IMR-90 (cell line): ENCODE measurements at regions not wholly inside any gene's neighbourhood (a gene's known extent, or its start where the extent isn't known, plus 50 kb on each side); places are given as distances from the start of the nearest gene placed in this dataset.

Experiments used
- ATAC-seq: fragments of 200-7000 bp; cut with Tn5 transposase; 2 replicates; pipeline ENCODE4 v1.9.1; 2020; ENCODE audit warnings: low read depth, mild to moderate bottlenecking, moderate library complexity
- BruUV-seq: library from RNA; stranded (reverse); fragments of 400-500 nt; replicated peaks from 2 replicates; lab custom pipeline; 2021; lab: Mats Ljungman, UMichigan
- CTCF ChIA-PET: fragments of 300-600 bp; formaldehyde crosslinking; extraction: SDS; loops from one replicate; lab custom pipeline; 2021; ENCODE audit warnings: antibody characterized with exemption; lab: Yijun Ruan, JAX
- POLR2A ChIA-PET: fragments of 300-600 bp; sonication (Branson Sonifier 250); formaldehyde crosslinking; loops from one replicate; lab custom pipeline; 2022; ENCODE audit warnings: antibody characterized with exemption; ENCODE audit not compliant: unreplicated experiment; lab: Charles Lee
- DNase-seq: peaks from one replicate; pipeline ENCODE4 v3.0.0; 2013
- H2AFZ ChIP-seq: replicated peaks from 2 replicates; pipeline ENCODE3; 2013; ENCODE audit warnings: low read length, mild to moderate bottlenecking; ENCODE audit not compliant: poor library complexity
- H2AK5ac ChIP-seq: 2 replicates; pipeline ENCODE4 v1.6.1; 2013; ENCODE audit warnings: low read depth, low read length, inconsistent platforms
- H2AK9ac ChIP-seq: replicated peaks from 2 replicates; pipeline ENCODE3; 2013; ENCODE audit warnings: mild to moderate bottlenecking, low read depth, low read length, moderate library complexity; ENCODE audit not compliant: poor library complexity
- H2BK120ac ChIP-seq: 2 replicates; pipeline ENCODE4 v1.6.1; 2013; ENCODE audit warnings: low read depth, low read length, inconsistent platforms
- H2BK15ac ChIP-seq: 3 replicates; pipeline ENCODE4 v1.6.1; 2013; ENCODE audit warnings: low read depth, low read length, inconsistent platforms
- H2BK20ac ChIP-seq: 2 replicates; pipeline ENCODE4 v1.6.1; 2013; ENCODE audit warnings: low read depth, mild to moderate bottlenecking, inconsistent platforms, low read length, moderate library complexity
- H2BK5ac ChIP-seq: 2 replicates; pipeline ENCODE4 v1.6.1; 2013; ENCODE audit warnings: mild to moderate bottlenecking, low read depth, low read length, inconsistent platforms; ENCODE audit not compliant: poor library complexity, severe bottlenecking
- H3K14ac ChIP-seq: replicated peaks from 2 replicates; pipeline ENCODE4 v1.6.1; 2013; ENCODE audit warnings: low read depth, low read length, inconsistent platforms
- H3K18ac ChIP-seq: 2 replicates; pipeline ENCODE4 v1.6.1; 2013; ENCODE audit warnings: low read depth, low read length, control low read depth
- H3K23ac ChIP-seq: 2 replicates; pipeline ENCODE4 v1.6.1; 2013; ENCODE audit warnings: low read depth, low read length, inconsistent platforms
- H3K27ac ChIP-seq: 2 replicates; pipeline ENCODE4 v1.5.1; 2013; ENCODE audit warnings: mild to moderate bottlenecking, control low read depth, low read length; ENCODE audit not compliant: insufficient read depth
- H3K27me3 ChIP-seq: 2 replicates; pipeline ENCODE4 v1.6.1; 2013; ENCODE audit warnings: low read length; ENCODE audit not compliant: control insufficient read depth, insufficient read depth
- H3K36me3 ChIP-seq: 2 replicates; pipeline ENCODE4 v1.6.1; 2013; ENCODE audit warnings: low read length, mixed read lengths; ENCODE audit not compliant: control insufficient read depth, insufficient read depth
- H3K4ac ChIP-seq: 2 replicates; pipeline ENCODE4 v1.6.1; 2013; ENCODE audit warnings: low read depth, low read length, inconsistent platforms
- H3K4me1 ChIP-seq: 2 replicates; pipeline ENCODE4 v1.6.1; 2013; ENCODE audit warnings: low read length, mixed read lengths; ENCODE audit not compliant: control insufficient read depth, insufficient read depth
- H3K4me2 ChIP-seq: 2 replicates; pipeline ENCODE4 v1.6.1; 2013; ENCODE audit warnings: low read depth, mild to moderate bottlenecking, control low read depth, low read length, moderate library complexity
- H3K4me3 ChIP-seq: 2 replicates; pipeline ENCODE4 v1.5.1; 2013; ENCODE audit warnings: low read depth, mild to moderate bottlenecking, control low read depth, low read length, moderate library complexity; ENCODE audit not compliant: insufficient read depth
- H3K56ac ChIP-seq: 2 replicates; pipeline ENCODE4 v1.6.1; 2013; ENCODE audit warnings: low read length, inconsistent platforms; ENCODE audit not compliant: insufficient read depth; ENCODE audit errors: extremely low read depth
- H3K79me1 ChIP-seq, 2 experiments: 2 replicates each; pipeline ENCODE4 v1.6.1; 2013; ENCODE audit warnings: low read length in 2 of 2, inconsistent platforms in 1 of 2, low read depth in 1 of 2
- H3K9ac ChIP-seq: 2 replicates; pipeline ENCODE4 v1.6.1; 2013; ENCODE audit warnings: low read depth, low read length, control low read depth
- H3K9me1 ChIP-seq: 2 replicates; pipeline ENCODE4 v1.6.1; 2013; ENCODE audit warnings: low read length, inconsistent platforms; ENCODE audit not compliant: insufficient read depth
- H3K9me3 ChIP-seq: 2 replicates; pipeline ENCODE4 v1.6.1; 2013; ENCODE audit warnings: low read length; ENCODE audit not compliant: control insufficient read depth, insufficient read depth
- H4K20me1 ChIP-seq: 2 replicates; pipeline ENCODE4 v1.6.1; 2013; ENCODE audit warnings: low read length, inconsistent platforms; ENCODE audit not compliant: insufficient read depth
- H4K5ac ChIP-seq: 2 replicates; pipeline ENCODE4 v1.6.1; 2013; ENCODE audit warnings: mild to moderate bottlenecking, low read depth, low read length, control low read depth
- H4K8ac ChIP-seq, 2 experiments: 2 replicates each; pipeline ENCODE4 v1.6.1; 2013; ENCODE audit warnings: low read depth in 2 of 2, low read length in 2 of 2, control low read depth in 1 of 2, inconsistent platforms in 1 of 2
- H4K91ac ChIP-seq: 2 replicates; pipeline ENCODE4 v1.6.1; 2013; ENCODE audit warnings: low read depth, low read length, inconsistent platforms; ENCODE audit not compliant: insufficient read depth
- POLR2A ChIP-seq: IDR thresholded peaks from 2 replicates; pipeline ENCODE4 v1.6.1; 2012; ENCODE audit warnings: mild to moderate bottlenecking, low read depth, low read length
- RFX5 ChIP-seq: IDR thresholded peaks from 2 replicates; pipeline ENCODE4 v1.8.0; 2012; ENCODE audit warnings: low read depth, mild to moderate bottlenecking, low read length, moderate library complexity
- WGBS, 2 experiments: methylation state at CpG; one replicate each; pipeline versions ENCODE4 v1.1.5 to v1.1.7; 2013; ENCODE audit warnings: missing lambda C conversion rate in 2 of 2; ENCODE audit not compliant: insufficient read length in 1 of 2; ENCODE audit errors: extremely low coverage in 2 of 2; 5-methylcytosine and 5-hydroxymethylcytosine counted together
- dilution Hi-C: fragments of 300-500 bp; cut with HindIII; formaldehyde crosslinking; loops from one replicate; pipeline ENCODE4 v1.14.3; 2018; ENCODE audit warnings: low sequenced_read_pairs; ENCODE audit not compliant: unreplicated experiment
- in situ Hi-C: fragments of 300-500 bp; cut with MboI; formaldehyde crosslinking; loops from 3 replicates; pipeline ENCODE4 v1.14.3; 2019; ENCODE audit warnings: low sequenced_read_pairs, inconsistent platforms, mixed read lengths
- intact Hi-C: fragments of 100-400 bp; cut with micrococcal nuclease; formaldehyde crosslinking; loops from 2 replicates; pipeline ENCODE4 v1.10.0; 2022

GRCh38 chr7:25843467-25843866, 308.5 kb upstream of the NFE2L3 start:
- H3K9me3 ChIP-seq: no peaks in the 10 kb centered on the region
- no peak overlapping the region for H2AK9ac ChIP-seq
- H3K18ac ChIP-seq: no peak overlapping the region
- POLR2A ChIA-PET: no interaction called here
- no peaks in the 10 kb centered on the region for H3K36me3 ChIP-seq
- H3K14ac ChIP-seq: no peak overlapping the region
- dilution Hi-C loops: no loop called here
- 93% methylated on average over 2 of the region's 4 CpGs; no CpG with 5 or more reads in 1 of the 2 experiments for WGBS, 2 experiments
- no peak overlapping the region for H2BK120ac ChIP-seq
- no peak overlapping the region for H2AFZ ChIP-seq
- no peaks in the 10 kb centered on the region for H3K9me1 ChIP-seq
- no peaks in the 10 kb centered on the region for H4K20me1 ChIP-seq
- ATAC-seq (no peak), DNase-seq (no peak)
- in situ Hi-C loops: no loop called here
- intact Hi-C loops: no loop called here
- H3K79me1 ChIP-seq: no peaks in the 10 kb centered on the region
- no peak overlapping the region for H2BK15ac ChIP-seq
- no peak overlapping the region for H3K56ac ChIP-seq
- H3K9ac ChIP-seq: no peak overlapping the region
- no peak overlapping the region for H3K4ac ChIP-seq
- TF ChIP-seq RFX5 (no peak), POLR2A (no peak)
- H3K27me3 ChIP-seq: peaks cover 2% of the 10 kb centered on the region; the same call in 1 of the 2 replicates
- no peak overlapping the region for H2AK5ac ChIP-seq
- H4K8ac ChIP-seq: no peak overlapping the region
- no peak overlapping the region for H3K4me3 ChIP-seq
- H3K4me1 ChIP-seq: peaks cover 6% of the 10 kb centered on the region; the same call in 1 of the 2 replicates
- H4K91ac ChIP-seq: no peak overlapping the region
- CTCF ChIA-PET: interaction anchor here (0.7 kb wide), 1 partner anchor 9 kb away, joined by 3 read pairs; no protein-coding TSS in a partner anchor
- no peak overlapping the region for H3K23ac ChIP-seq
- no peak overlapping the region for H4K5ac ChIP-seq
- no TSS peak for BruUV-seq
- no peak overlapping the region for H3K4me2 ChIP-seq
- H2BK5ac ChIP-seq: no peak overlapping the region
- no peak overlapping the region for H3K27ac ChIP-seq
- no peak overlapping the region for H2BK20ac ChIP-seq
